HepG2 (cell line): ENCODE measurements at regions not wholly inside any gene's neighbourhood (a gene's known extent, or its start where the extent isn't known, plus 50 kb on each side); places are given as distances from the start of the nearest gene placed in this dataset.

Experiments
- ATAC-seq: fragments of 200-7000 bp; cut with Tn5 transposase; 3 replicates; pipeline ENCODE4 v1.9.1; 2020; ENCODE audit warnings: mild to moderate bottlenecking, moderate library complexity
- BruUV-seq: library from RNA; stranded (reverse); fragments of 400-500 nt; replicated peaks from 2 replicates; lab custom pipeline; 2021; lab: Mats Ljungman, UMichigan
- CTCF ChIA-PET: fragments of 300-600 bp; formaldehyde crosslinking; extraction: SDS; loops from one replicate; lab custom pipeline; 2021; ENCODE audit warnings: low total read pairs, inconsistent platforms, low intra/inter-chr PET ratio; lab: Yijun Ruan, JAX
- POLR2A ChIA-PET: fragments of 350-600 bp; sonication (Branson Sonifier 250); formaldehyde crosslinking; loops from one replicate; lab custom pipeline; 2020; ENCODE audit warnings: antibody characterized with exemption, inconsistent platforms; lab: Yijun Ruan, JAX
- DNase-seq: peaks from one replicate; pipeline ENCODE4 v3.0.0-alpha.2; 2015; ENCODE audit warnings: low spot score
- FAIRE-seq: peaks from 3 replicates; lab custom pipeline; 2011; peaks lifted over from hg19 to GRCh38; lab: Jason Lieb, UNC
- H2AFZ ChIP-seq: one replicate; pipeline ENCODE4 v1.6.1; 2011; ENCODE audit warnings: low read length, inconsistent platforms
- H3K27ac ChIP-seq: fragments of 300-600 bp; 3 replicates; pipeline ENCODE4 v1.8.0; 2011; ENCODE audit warnings: mixed run types, mild to moderate bottlenecking, mixed read lengths, low read length, inconsistent platforms; ENCODE audit not compliant: insufficient read depth; ENCODE audit errors: extremely low read length
- H3K27me3 ChIP-seq, 2 experiments: fragments of 200-600 bp in 1 of 2; 2 replicates in 1 of 2; 3 replicates in 1 of 2; pipeline versions ENCODE4 v1.6.0 to v1.8.0; 2011; ENCODE audit warnings: low read length in 2 of 2, mild to moderate bottlenecking in 2 of 2, moderate library complexity in 2 of 2, inconsistent platforms in 1 of 2; ENCODE audit not compliant: insufficient read depth in 2 of 2, control insufficient read depth in 1 of 2
- H3K36me3 ChIP-seq, 2 experiments: fragments of 200-600 bp in 1 of 2; replicated peaks in 1 of 2; 2 replicates in 1 of 2; 3 replicates in 1 of 2; pipeline versions ENCODE4 v1.5.1 to v1.8.0; 2011; ENCODE audit warnings: low read length in 2 of 2, inconsistent platforms in 1 of 2; ENCODE audit not compliant: insufficient read depth in 2 of 2, control insufficient read depth in 1 of 2
- H3K4me1 ChIP-seq: 2 replicates; pipeline ENCODE4 v1.5.1; 2012; ENCODE audit warnings: low read length, inconsistent platforms; ENCODE audit not compliant: insufficient read depth
- H3K4me2 ChIP-seq: 2 replicates; pipeline ENCODE4 v1.6.0; 2011; ENCODE audit warnings: low read depth, low read length, inconsistent platforms
- H3K4me3 ChIP-seq, 3 experiments: fragments of 200-600 bp in 1 of 3; sonication (generic), shearing (Covaris generic) in 1 of 3; replicated peaks in 1 of 3; 2 replicates each; pipeline ENCODE4 v1.5.1; 2011 to 2016; ENCODE audit warnings: low read length in 3 of 3, inconsistent platforms in 2 of 3, low read depth in 2 of 3, mild to moderate bottlenecking in 2 of 3, control low read depth in 1 of 3, mixed read lengths in 1 of 3; ENCODE audit not compliant: insufficient read depth in 1 of 3
- H3K79me2 ChIP-seq: one replicate; pipeline ENCODE4 v1.6.1; 2011; ENCODE audit warnings: low read length, inconsistent platforms; ENCODE audit not compliant: insufficient read depth
- H3K9ac ChIP-seq: 2 replicates; pipeline ENCODE4 v1.6.0; 2011; ENCODE audit warnings: mild to moderate bottlenecking, low read depth, low read length, inconsistent platforms; ENCODE audit not compliant: insufficient read depth
- H3K9me3 ChIP-seq: 2 replicates; pipeline ENCODE4 v1.5.1; 2012; ENCODE audit warnings: mild to moderate bottlenecking, low read length
- H4K20me1 ChIP-seq: 2 replicates; pipeline ENCODE4 v1.6.0; 2011; ENCODE audit warnings: inconsistent platforms, mild to moderate bottlenecking, low read length, moderate library complexity; ENCODE audit not compliant: insufficient read depth
- KMT2B ChIP-seq: IDR thresholded peaks from 2 replicates; pipeline ENCODE4 v1.6.1; 2016; ENCODE audit warnings: missing genetic modification reagents, missing compliant biosample characterization
- MTA3 ChIP-seq: sonication (generic); formaldehyde crosslinking; IDR thresholded peaks from 2 replicates; pipeline ENCODE4 v1.4.0; 2020; ENCODE audit warnings: missing genetic modification reagents
- SOX5 ChIP-seq: IDR thresholded peaks from 2 replicates; pipeline ENCODE4 v1.6.1; 2016; ENCODE audit warnings: borderline replicate concordance
- SP5 ChIP-seq: IDR thresholded peaks from 2 replicates; pipeline ENCODE4 v1.6.1; 2016; ENCODE audit warnings: low read depth, borderline replicate concordance
- TGIF2 ChIP-seq: IDR thresholded peaks from 2 replicates; pipeline ENCODE4 v1.6.1; 2016; ENCODE audit warnings: control low read depth, missing compliant biosample characterization
- ZEB1 ChIP-seq: IDR thresholded peaks from 2 replicates; pipeline ENCODE4 v1.6.1; 2012; ENCODE audit warnings: mild to moderate bottlenecking, low read depth, inconsistent platforms; ENCODE audit not compliant: insufficient replicate concordance
- ZNF101 ChIP-seq: sonication (generic); formaldehyde crosslinking; IDR thresholded peaks from 2 replicates; pipeline ENCODE4 v1.4.0; 2020; ENCODE audit warnings: mild to moderate bottlenecking, low read depth, missing genetic modification reagents, borderline replicate concordance
- ZNF598 ChIP-seq: sonication (generic); formaldehyde crosslinking; IDR thresholded peaks from 2 replicates; pipeline ENCODE4 v1.5.1; 2020; ENCODE audit warnings: mild to moderate bottlenecking, missing genetic modification reagents, borderline replicate concordance
- WGBS: methylation state at CpG from one replicate; pipeline ENCODE4 v1.1.6; 2017; ENCODE audit warnings: low lambda C conversion rate; 5-methylcytosine and 5-hydroxymethylcytosine counted together
- in situ Hi-C: cut with HindIII; loops from 2 replicates; pipeline ENCODE4 v1.10.0; 2017; ENCODE audit warnings: low pct_unique_long_range_greater_than_20kb; ENCODE audit not compliant: extremely low pct_ligation_motif_present
- intact Hi-C: fragments of 100-400 bp; cut with micrococcal nuclease; formaldehyde crosslinking; loops from one replicate; pipeline ENCODE4 v1.10.0; 2022; ENCODE audit not compliant: unreplicated experiment
- TF ChIP-seq, protein P1 (sequence below): sonication (generic); formaldehyde crosslinking; IDR thresholded peaks from 2 replicates; pipeline ENCODE4 v1.5.0; 2020; ENCODE audit warnings: mild to moderate bottlenecking, missing genetic modification reagents
- TF ChIP-seq, protein P2 (sequence below): sonication (generic); formaldehyde crosslinking; IDR thresholded peaks from 2 replicates; pipeline ENCODE4 v1.4.0; 2020; ENCODE audit warnings: missing genetic modification reagents, borderline replicate concordance
- TF ChIP-seq, protein P3 (sequence below): sonication (generic); formaldehyde crosslinking; IDR thresholded peaks from 2 replicates; pipeline ENCODE4 v1.8.1; 2023; ENCODE audit warnings: missing genetic modification reagents, inconsistent platforms, borderline replicate concordance
- TF ChIP-seq, protein P4 (sequence below): sonication (generic); formaldehyde crosslinking; IDR thresholded peaks from 2 replicates; pipeline ENCODE4 v1.4.0; 2020; ENCODE audit warnings: missing genetic modification reagents
- TF ChIP-seq, protein P5 (sequence below): sonication (generic); formaldehyde crosslinking; IDR thresholded peaks from 2 replicates; pipeline ENCODE4 v1.8.1; 2023; ENCODE audit warnings: mild to moderate bottlenecking, missing genetic modification reagents

DNA sequence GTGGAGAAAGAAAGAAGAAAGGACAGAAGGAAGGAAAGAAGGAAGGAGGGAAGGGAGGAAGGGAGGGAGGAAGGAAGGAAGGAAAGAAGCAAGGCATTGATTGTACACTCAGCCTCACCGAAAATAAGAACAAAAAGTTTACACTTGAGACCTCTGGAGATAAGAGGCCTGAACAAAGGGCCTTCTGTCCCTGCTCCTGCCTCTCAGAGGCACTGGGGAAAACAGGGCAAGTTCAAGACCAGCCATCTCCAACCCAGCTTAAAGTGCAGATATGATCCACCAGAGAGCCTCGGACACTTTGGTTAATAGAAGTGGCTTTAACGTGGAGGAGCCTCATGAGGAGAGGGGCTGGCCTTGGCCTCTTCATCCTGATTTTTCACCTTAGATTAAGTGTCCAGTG lies 582.9 kb upstream of the PPP2R3A start (continued):
- TF ChIP-seq, protein P1, sequence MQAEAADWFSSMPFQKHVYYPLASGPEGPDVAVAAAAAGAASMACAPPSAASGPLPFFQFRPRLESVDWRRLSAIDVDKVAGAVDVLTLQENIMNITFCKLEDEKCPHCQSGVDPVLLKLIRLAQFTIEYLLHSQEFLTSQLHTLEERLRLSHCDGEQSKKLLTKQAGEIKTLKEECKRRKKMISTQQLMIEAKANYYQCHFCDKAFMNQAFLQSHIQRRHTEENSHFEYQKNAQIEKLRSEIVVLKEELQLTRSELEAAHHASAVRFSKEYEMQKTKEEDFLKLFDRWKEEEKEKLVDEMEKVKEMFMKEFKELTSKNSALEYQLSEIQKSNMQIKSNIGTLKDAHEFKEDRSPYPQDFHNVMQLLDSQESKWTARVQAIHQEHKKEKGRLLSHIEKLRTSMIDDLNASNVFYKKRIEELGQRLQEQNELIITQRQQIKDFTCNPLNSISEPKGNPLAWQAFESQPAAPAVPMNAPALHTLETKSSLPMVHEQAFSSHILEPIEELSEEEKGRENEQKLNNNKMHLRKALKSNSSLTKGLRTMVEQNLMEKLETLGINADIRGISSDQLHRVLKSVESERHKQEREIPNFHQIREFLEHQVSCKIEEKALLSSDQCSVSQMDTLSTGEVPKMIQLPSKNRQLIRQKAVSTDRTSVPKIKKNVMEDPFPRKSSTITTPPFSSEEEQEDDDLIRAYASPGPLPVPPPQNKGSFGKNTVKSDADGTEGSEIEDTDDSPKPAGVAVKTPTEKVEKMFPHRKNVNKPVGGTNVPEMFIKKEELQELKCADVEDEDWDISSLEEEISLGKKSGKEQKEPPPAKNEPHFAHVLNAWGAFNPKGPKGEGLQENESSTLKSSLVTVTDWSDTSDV = no peak

DNA sequence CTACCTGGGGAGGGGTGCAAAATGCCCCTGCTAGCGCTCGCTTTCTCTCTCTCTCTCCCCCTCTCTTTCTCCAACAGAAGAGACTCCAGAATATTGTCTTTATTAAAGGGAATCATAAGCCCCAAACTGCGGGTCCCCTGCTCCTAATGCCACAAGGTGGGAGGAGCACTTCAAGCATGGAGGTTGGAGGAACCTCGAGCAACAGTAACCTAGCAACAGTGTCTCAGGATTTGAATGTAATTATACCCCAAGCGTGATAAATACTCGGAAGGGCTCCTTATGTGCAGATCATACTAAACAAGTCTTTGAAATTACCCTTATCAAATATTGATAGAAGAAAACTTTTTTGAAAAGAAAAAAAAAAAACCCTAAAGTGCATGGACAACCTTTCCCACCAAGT lies 582.2 kb upstream of the PPP2R3A start:
- in situ Hi-C loops = no loop called here
- H3K27me3 ChIP-seq = peaks cover 1 to 7% of the 10 kb centered on the region in 2 experiments; a peak in 3 of 5 replicates
- ChIA-PET POLR2A (no interaction called here), CTCF (no interaction called here)
- H3K4me3 ChIP-seq = no peak overlapping the region
- FAIRE-seq = no peak
- ATAC-seq = no peak
- H3K9me3 ChIP-seq = no peaks in the 10 kb centered on the region; the same call in 1 of the 2 replicates
- DNase-seq = no peak
- H3K27ac ChIP-seq = no peak overlapping the region
- WGBS = 2% methylated on average over 6 of the region's 6 CpGs
- no peaks in the 10 kb centered on the region for H3K36me3 ChIP-seq
- intact Hi-C loops = no loop called here
- no peaks in the 10 kb centered on the region for H3K79me2 ChIP-seq
- no peak overlapping the region for H3K9ac ChIP-seq
- no peaks in the 10 kb centered on the region for H3K4me1 ChIP-seq
- H2AFZ ChIP-seq = no peak overlapping the region
- BruUV-seq = no TSS peak
- H3K4me2 ChIP-seq = no peak overlapping the region
- H4K20me1 ChIP-seq = no peaks in the 10 kb centered on the region
- TF ChIP-seq, protein P2, sequence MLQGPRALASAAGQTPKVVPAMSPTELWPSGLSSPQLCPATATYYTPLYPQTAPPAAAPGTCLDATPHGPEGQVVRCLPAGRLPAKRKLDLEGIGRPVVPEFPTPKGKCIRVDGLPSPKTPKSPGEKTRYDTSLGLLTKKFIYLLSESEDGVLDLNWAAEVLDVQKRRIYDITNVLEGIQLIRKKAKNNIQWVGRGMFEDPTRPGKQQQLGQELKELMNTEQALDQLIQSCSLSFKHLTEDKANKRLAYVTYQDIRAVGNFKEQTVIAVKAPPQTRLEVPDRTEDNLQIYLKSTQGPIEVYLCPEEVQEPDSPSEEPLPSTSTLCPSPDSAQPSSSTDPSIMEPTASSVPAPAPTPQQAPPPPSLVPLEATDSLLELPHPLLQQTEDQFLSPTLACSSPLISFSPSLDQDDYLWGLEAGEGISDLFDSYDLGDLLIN (CRISPR knock-in tag) = no peak
- no peak for TF ChIP-seq ZNF101 (CRISPR knock-in tag)
- TF ChIP-seq, protein P3, sequence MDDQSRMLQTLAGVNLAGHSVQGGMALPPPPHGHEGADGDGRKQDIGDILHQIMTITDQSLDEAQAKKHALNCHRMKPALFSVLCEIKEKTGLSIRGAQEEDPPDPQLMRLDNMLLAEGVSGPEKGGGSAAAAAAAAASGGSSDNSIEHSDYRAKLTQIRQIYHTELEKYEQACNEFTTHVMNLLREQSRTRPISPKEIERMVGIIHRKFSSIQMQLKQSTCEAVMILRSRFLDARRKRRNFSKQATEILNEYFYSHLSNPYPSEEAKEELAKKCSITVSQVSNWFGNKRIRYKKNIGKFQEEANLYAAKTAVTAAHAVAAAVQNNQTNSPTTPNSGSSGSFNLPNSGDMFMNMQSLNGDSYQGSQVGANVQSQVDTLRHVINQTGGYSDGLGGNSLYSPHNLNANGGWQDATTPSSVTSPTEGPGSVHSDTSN (CRISPR knock-in tag) = no peak
- no peak for TF ChIP-seq TGIF2 (CRISPR knock-in tag)
- TF ChIP-seq ZNF598 (CRISPR knock-in tag) = no peak
- no peak for TF ChIP-seq MTA3
- TF ChIP-seq, protein P4, sequence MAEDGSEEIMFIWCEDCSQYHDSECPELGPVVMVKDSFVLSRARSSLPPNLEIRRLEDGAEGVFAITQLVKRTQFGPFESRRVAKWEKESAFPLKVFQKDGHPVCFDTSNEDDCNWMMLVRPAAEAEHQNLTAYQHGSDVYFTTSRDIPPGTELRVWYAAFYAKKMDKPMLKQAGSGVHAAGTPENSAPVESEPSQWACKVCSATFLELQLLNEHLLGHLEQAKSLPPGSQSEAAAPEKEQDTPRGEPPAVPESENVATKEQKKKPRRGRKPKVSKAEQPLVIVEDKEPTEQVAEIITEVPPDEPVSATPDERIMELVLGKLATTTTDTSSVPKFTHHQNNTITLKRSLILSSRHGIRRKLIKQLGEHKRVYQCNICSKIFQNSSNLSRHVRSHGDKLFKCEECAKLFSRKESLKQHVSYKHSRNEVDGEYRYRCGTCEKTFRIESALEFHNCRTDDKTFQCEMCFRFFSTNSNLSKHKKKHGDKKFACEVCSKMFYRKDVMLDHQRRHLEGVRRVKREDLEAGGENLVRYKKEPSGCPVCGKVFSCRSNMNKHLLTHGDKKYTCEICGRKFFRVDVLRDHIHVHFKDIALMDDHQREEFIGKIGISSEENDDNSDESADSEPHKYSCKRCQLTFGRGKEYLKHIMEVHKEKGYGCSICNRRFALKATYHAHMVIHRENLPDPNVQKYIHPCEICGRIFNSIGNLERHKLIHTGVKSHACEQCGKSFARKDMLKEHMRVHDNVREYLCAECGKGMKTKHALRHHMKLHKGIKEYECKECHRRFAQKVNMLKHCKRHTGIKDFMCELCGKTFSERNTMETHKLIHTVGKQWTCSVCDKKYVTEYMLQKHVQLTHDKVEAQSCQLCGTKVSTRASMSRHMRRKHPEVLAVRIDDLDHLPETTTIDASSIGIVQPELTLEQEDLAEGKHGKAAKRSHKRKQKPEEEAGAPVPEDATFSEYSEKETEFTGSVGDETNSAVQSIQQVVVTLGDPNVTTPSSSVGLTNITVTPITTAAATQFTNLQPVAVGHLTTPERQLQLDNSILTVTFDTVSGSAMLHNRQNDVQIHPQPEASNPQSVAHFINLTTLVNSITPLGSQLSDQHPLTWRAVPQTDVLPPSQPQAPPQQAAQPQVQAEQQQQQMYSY (CRISPR knock-in tag) = no peak
- no peak for TF ChIP-seq SOX5 (CRISPR knock-in tag)
- TF ChIP-seq, protein P5, sequence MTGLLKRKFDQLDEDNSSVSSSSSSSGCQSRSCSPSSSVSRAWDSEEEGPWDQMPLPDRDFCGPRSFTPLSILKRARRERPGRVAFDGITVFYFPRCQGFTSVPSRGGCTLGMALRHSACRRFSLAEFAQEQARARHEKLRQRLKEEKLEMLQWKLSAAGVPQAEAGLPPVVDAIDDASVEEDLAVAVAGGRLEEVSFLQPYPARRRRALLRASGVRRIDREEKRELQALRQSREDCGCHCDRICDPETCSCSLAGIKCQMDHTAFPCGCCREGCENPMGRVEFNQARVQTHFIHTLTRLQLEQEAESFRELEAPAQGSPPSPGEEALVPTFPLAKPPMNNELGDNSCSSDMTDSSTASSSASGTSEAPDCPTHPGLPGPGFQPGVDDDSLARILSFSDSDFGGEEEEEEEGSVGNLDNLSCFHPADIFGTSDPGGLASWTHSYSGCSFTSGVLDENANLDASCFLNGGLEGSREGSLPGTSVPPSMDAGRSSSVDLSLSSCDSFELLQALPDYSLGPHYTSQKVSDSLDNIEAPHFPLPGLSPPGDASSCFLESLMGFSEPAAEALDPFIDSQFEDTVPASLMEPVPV (CRISPR knock-in tag) = no peak
- TF ChIP-seq ZEB1 = no peak
- no peak for TF ChIP-seq SP5 (CRISPR knock-in tag)
- TF ChIP-seq KMT2B = no peak
